Common myeloid progenitor, CD34-positive (primary cell): ENCODE measurements at regions not wholly inside any gene's neighbourhood (a gene's known extent, or its start where the extent isn't known, plus 50 kb on each side); places are given as distances from the start of the nearest gene placed in this dataset.

Experiments used
- CTCF ChIA-PET: fragments of 350-600 bp; sonication (Branson Sonifier 250); formaldehyde crosslinking; loops from one replicate; lab custom pipeline; 2021; ENCODE audit warnings: antibody characterized with exemption; lab: Charles Lee
- POLR2A ChIA-PET: fragments of 350-600 bp; sonication (Branson Sonifier 250); formaldehyde crosslinking; loops from one replicate; lab custom pipeline; 2021; ENCODE audit warnings: antibody characterized with exemption; lab: Charles Lee
- DNase-seq, 3 donors: peaks; one replicate each; pipeline versions ENCODE4 v3.0.0 to v3.0.0-alpha.2; 2013
- H3K27ac ChIP-seq, 2 experiments: 1 replicate in 1 of 2; 2 replicates in 1 of 2; pipeline ENCODE4 v1.7.0; 2013; ENCODE audit warnings: inconsistent platforms in 2 of 2, low read length in 2 of 2, mild to moderate bottlenecking in 2 of 2, low read depth in 1 of 2, moderate library complexity in 1 of 2; ENCODE audit not compliant: severe bottlenecking in 2 of 2, insufficient read depth in 1 of 2, poor library complexity in 1 of 2
- H3K27me3 ChIP-seq, 5 experiments: replicated peaks in 2 of 5; 1 replicate in 3 of 5; 2 replicates in 2 of 5; pipeline versions ENCODE4 v1.6.1 to v1.7.0; 2013; ENCODE audit warnings: low read length in 4 of 5, mild to moderate bottlenecking in 2 of 5, moderate library complexity in 2 of 5, inconsistent platforms in 1 of 5; ENCODE audit not compliant: insufficient read depth in 5 of 5, control insufficient read depth in 4 of 5
- H3K36me3 ChIP-seq, 4 experiments: 1 replicate in 2 of 4; 2 replicates in 2 of 4; pipeline versions ENCODE4 v1.6.1 to v1.7.0; 2013; ENCODE audit warnings: low read length in 3 of 4, control low read depth in 1 of 4, mild to moderate bottlenecking in 1 of 4; ENCODE audit not compliant: control insufficient read depth in 4 of 4, insufficient read depth in 4 of 4
- H3K4me1 ChIP-seq, 4 experiments: 1 replicate in 3 of 4; 2 replicates in 1 of 4; pipeline versions ENCODE4 v1.6.1 to v1.7.1; 2013; ENCODE audit warnings: low read length in 3 of 4, mild to moderate bottlenecking in 3 of 4, control low read depth in 1 of 4, inconsistent platforms in 1 of 4, moderate library complexity in 1 of 4; ENCODE audit not compliant: control insufficient read depth in 4 of 4, insufficient read depth in 4 of 4; ENCODE audit errors: control extremely low read depth in 1 of 4
- H3K4me3 ChIP-seq, 7 experiments: 1 replicate in 4 of 7; 2 replicates in 3 of 7; pipeline versions ENCODE4 v1.5.1 to v1.7.0; 2013; ENCODE audit warnings: mild to moderate bottlenecking in 7 of 7, low read length in 6 of 7, moderate library complexity in 6 of 7, inconsistent platforms in 2 of 7, low read depth in 2 of 7, control low read depth in 1 of 7; ENCODE audit not compliant: insufficient read depth in 4 of 7, control insufficient read depth in 1 of 7; ENCODE audit errors: extremely low read depth in 1 of 7
- H3K9me3 ChIP-seq, 5 experiments: 1 replicate in 4 of 5; 2 replicates in 1 of 5; pipeline versions ENCODE4 v1.6.1 to v1.7.1; 2013; ENCODE audit warnings: low read length in 4 of 5, mild to moderate bottlenecking in 2 of 5, inconsistent platforms in 1 of 5, low read depth in 1 of 5, moderate library complexity in 1 of 5; ENCODE audit not compliant: control insufficient read depth in 4 of 5, insufficient read depth in 2 of 5; ENCODE audit errors: control extremely low read depth in 1 of 5
- WGBS: methylation state at CpG from one replicate; pipeline ENCODE4 v1.1.5; 2013; ENCODE audit not compliant: insufficient coverage; 5-methylcytosine and 5-hydroxymethylcytosine counted together

GRCh38 chr1:244187310-244187709 is 136.2 kb downstream of the ZBTB18 start:
- H3K9me3 ChIP-seq = peaks cover 0 to 10% (median 0%) of the 10 kb centered on the region in 5 experiments
- POLR2A ChIA-PET = no interaction called here
- H3K27me3 ChIP-seq = no peaks in the 10 kb centered on the region
- no peak for DNase-seq
- no peak overlapping the region for H3K27ac ChIP-seq
- no peaks in the 10 kb centered on the region for H3K36me3 ChIP-seq
- CTCF ChIA-PET = no interaction called here
- no peaks in the 10 kb centered on the region for H3K4me1 ChIP-seq
- H3K4me3 ChIP-seq = no peak overlapping the region
- 92% methylated on average over 10 of the region's 12 CpGs for WGBS

GRCh38 chr1:244191581-244191980 is 140.5 kb downstream of the ZBTB18 start:
- WGBS = 92% methylated on average over 3 of the region's 5 CpGs
- H3K27me3 ChIP-seq = no peaks in the 10 kb centered on the region
- POLR2A ChIA-PET = no interaction called here
- H3K9me3 ChIP-seq = peaks cover 0 to 10% (median 0%) of the 10 kb centered on the region in 5 experiments
- no peak overlapping the region for H3K27ac ChIP-seq
- H3K4me3 ChIP-seq = no peak overlapping the region
- no peak for DNase-seq
- H3K36me3 ChIP-seq = no peaks in the 10 kb centered on the region
- CTCF ChIA-PET = no interaction called here
- H3K4me1 ChIP-seq = no peaks in the 10 kb centered on the region

GRCh38 chr1:244192325-244192724 is 141.2 kb downstream of the ZBTB18 start:
- Histone ChIP-seq H3K4me3 (no peak overlapping the region), H3K4me1 (no peaks in the 10 kb centered on the region), H3K27me3 (no peaks in the 10 kb centered on the region), H3K36me3 (no peaks in the 10 kb centered on the region), H3K9me3 (peaks cover 0 to 10% (median 0%) of the 10 kb centered on the region in 5 experiments), H3K27ac (no peak overlapping the region)
- DNase-seq = no peak
- ChIA-PET POLR2A (no interaction called here), CTCF (no interaction called here)
- 95% methylated on average over 2 of the region's 3 CpGs for WGBS

GRCh38 chr1:244196571-244197285 is 145.6 kb downstream of the ZBTB18 start:
- H3K4me3 ChIP-seq = no peak overlapping the region
- H3K4me1 ChIP-seq = no peaks in the 10 kb centered on the region
- H3K27ac ChIP-seq = no peak overlapping the region
- 96% methylated on average over 4 of the region's 6 CpGs for WGBS
- ChIA-PET CTCF (no interaction called here), POLR2A (no interaction called here)
- H3K9me3 ChIP-seq = no peaks in the 10 kb centered on the region
- no peak for DNase-seq
- no peaks in the 10 kb centered on the region for H3K27me3 ChIP-seq
- no peaks in the 10 kb centered on the region for H3K36me3 ChIP-seq

- H3K36me3 ChIP-seq = no peaks in the 10 kb centered on the region
- ChIA-PET POLR2A (interaction anchor here (0.6 kb wide), 1 partner anchor 38 kb away, joined by 3 read pairs; no protein-coding TSS in a partner anchor), CTCF (no interaction called here)
- no peak overlapping the region for H3K27ac ChIP-seq
- H3K4me1 ChIP-seq = no peaks in the 10 kb centered on the region
- DNase-seq = no peak
- no peak overlapping the region for H3K4me3 ChIP-seq
- no peaks in the 10 kb centered on the region for H3K27me3 ChIP-seq
- H3K9me3 ChIP-seq = no peaks in the 10 kb centered on the region
- WGBS = 97% methylated on average over 7 of the region's 7 CpGs
These were observed 146.8 kb downstream of the ZBTB18 start for GRCh38 chr1:244197851-244198375.

- CTCF ChIA-PET = no interaction called here
- no peaks in the 10 kb centered on the region for H3K4me1 ChIP-seq
- no peaks in the 10 kb centered on the region for H3K36me3 ChIP-seq
- no peaks in the 10 kb centered on the region for H3K27me3 ChIP-seq
- POLR2A ChIA-PET = no interaction called here
- H3K9me3 ChIP-seq = no peaks in the 10 kb centered on the region
- 100% methylated on average over 1 of the region's 4 CpGs for WGBS
- H3K27ac ChIP-seq = no peak overlapping the region
- no peak for DNase-seq
- no peak overlapping the region for H3K4me3 ChIP-seq
These were observed 148.8 kb downstream of the ZBTB18 start for GRCh38 chr1:244199902-244200301.

GRCh38 chr1:244200596-244200995 is 149.5 kb downstream of the ZBTB18 start:
- 100% methylated on average over 8 of the region's 8 CpGs for WGBS
- H3K4me1 ChIP-seq = no peaks in the 10 kb centered on the region
- CTCF ChIA-PET = no interaction called here
- no peaks in the 10 kb centered on the region for H3K27me3 ChIP-seq
- no peaks in the 10 kb centered on the region for H3K9me3 ChIP-seq
- no peak overlapping the region for H3K27ac ChIP-seq
- DNase-seq = no peak
- no peaks in the 10 kb centered on the region for H3K36me3 ChIP-seq
- H3K4me3 ChIP-seq = no peak overlapping the region
- POLR2A ChIA-PET = no interaction called here
